Trophoblast cell (in vitro differentiated cells and primary cell): ENCODE measurements at regions not wholly inside any gene's neighbourhood (a gene's known extent, or its start where the extent isn't known, plus 50 kb on each side); places are given as distances from the start of the nearest gene placed in this dataset.
"Not testable (repeated sequence)": the region's sequence is repeated elsewhere in the genome, so short reads cannot be mapped to it uniquely, and the experiment has no call there.

Experiments
- DNase-seq, 2 donors: peaks; one replicate each; pipeline ENCODE4 v3.0.0-alpha.2; 2016
- H2AFZ ChIP-seq: 2 replicates; pipeline ENCODE4 v1.6.1; 2013; ENCODE audit warnings: low read length, moderate library complexity, mild to moderate bottlenecking; ENCODE audit not compliant: insufficient read depth, poor library complexity
- H2AK5ac ChIP-seq: 2 replicates; pipeline ENCODE4 v1.6.1; 2013; ENCODE audit warnings: mild to moderate bottlenecking, low read length
- H2BK120ac ChIP-seq: 2 replicates; pipeline ENCODE4 v1.6.1; 2013; ENCODE audit warnings: low read length, mild to moderate bottlenecking, moderate library complexity; ENCODE audit not compliant: insufficient read depth, poor library complexity
- H2BK12ac ChIP-seq: 2 replicates; pipeline ENCODE4 v1.6.1; 2013; ENCODE audit warnings: mild to moderate bottlenecking, low read length, moderate library complexity
- H2BK5ac ChIP-seq: 2 replicates; pipeline ENCODE4 v1.6.1; 2013; ENCODE audit warnings: low read length, low read depth, moderate library complexity, mild to moderate bottlenecking; ENCODE audit not compliant: poor library complexity
- H3K14ac ChIP-seq: 2 replicates; pipeline ENCODE4 v1.6.1; 2013; ENCODE audit warnings: mild to moderate bottlenecking, low read length
- H3K18ac ChIP-seq: 2 replicates; pipeline ENCODE4 v1.6.1; 2013; ENCODE audit warnings: mild to moderate bottlenecking, low read length
- H3K23ac ChIP-seq: 2 replicates; pipeline ENCODE4 v1.6.1; 2013; ENCODE audit warnings: low read length
- H3K27ac ChIP-seq: 2 replicates; pipeline ENCODE4 v1.5.1; 2013; ENCODE audit warnings: low read depth, mild to moderate bottlenecking, inconsistent platforms, low read length, moderate library complexity
- H3K27me3 ChIP-seq: 2 replicates; pipeline ENCODE4 v1.6.1; 2013; ENCODE audit warnings: inconsistent platforms, mild to moderate bottlenecking, low read length, moderate library complexity; ENCODE audit not compliant: insufficient read depth
- H3K36me3 ChIP-seq, 2 experiments: 1 replicate in 1 of 2; 2 replicates in 1 of 2; pipeline ENCODE4 v1.6.1; 2013; ENCODE audit warnings: low read length in 2 of 2, mild to moderate bottlenecking in 2 of 2, moderate library complexity in 1 of 2; ENCODE audit not compliant: insufficient read depth in 2 of 2, control insufficient read depth in 1 of 2
- H3K4ac ChIP-seq: 2 replicates; pipeline ENCODE4 v1.6.1; 2013; ENCODE audit warnings: low read depth, mild to moderate bottlenecking, low read length, moderate library complexity
- H3K4me1 ChIP-seq, 2 experiments: 1 replicate in 1 of 2; 2 replicates in 1 of 2; pipeline ENCODE4 v1.6.1; 2013; ENCODE audit warnings: low read length in 2 of 2, mild to moderate bottlenecking in 2 of 2, moderate library complexity in 1 of 2; ENCODE audit not compliant: insufficient read depth in 2 of 2, control insufficient read depth in 1 of 2
- H3K4me2 ChIP-seq: 2 replicates; pipeline ENCODE4 v1.6.1; 2013; ENCODE audit warnings: inconsistent platforms, mild to moderate bottlenecking, low read length, moderate library complexity
- H3K4me3 ChIP-seq: 2 replicates; pipeline ENCODE4 v1.5.1; 2013; ENCODE audit warnings: mild to moderate bottlenecking, low read depth, low read length, inconsistent platforms
- H3K79me1 ChIP-seq: one replicate; pipeline ENCODE4 v1.6.1; 2013; ENCODE audit warnings: low read length
- H3K79me2 ChIP-seq: 2 replicates; pipeline ENCODE4 v1.6.1; 2013; ENCODE audit warnings: low read length, mild to moderate bottlenecking; ENCODE audit not compliant: control insufficient read depth, insufficient read depth, poor library complexity
- H3K9ac ChIP-seq: 2 replicates; pipeline ENCODE4 v1.6.1; 2013; ENCODE audit warnings: mild to moderate bottlenecking, low read length
- H3K9me3 ChIP-seq: 2 replicates; pipeline ENCODE4 v1.6.1; 2013; ENCODE audit warnings: low read depth, mild to moderate bottlenecking, control low read depth, inconsistent platforms, low read length; ENCODE audit not compliant: insufficient read depth
- H4K12ac ChIP-seq: 2 replicates; pipeline ENCODE4 v1.6.1; 2013; ENCODE audit warnings: low read depth, mild to moderate bottlenecking, low read length, moderate library complexity
- H4K8ac ChIP-seq: 2 replicates; pipeline ENCODE4 v1.6.1; 2013; ENCODE audit warnings: low read depth, mild to moderate bottlenecking, low read length, moderate library complexity
- H4K91ac ChIP-seq: one replicate; pipeline ENCODE4 v1.6.1; 2013; ENCODE audit warnings: low read depth, mild to moderate bottlenecking, low read length, moderate library complexity
- WGBS: extraction: QIAGEN DNeasy Blood & Tissue Kit; methylation state at CpG from one replicate; pipeline ENCODE4 v1.1.7; 2013; ENCODE audit warnings: missing lambda C conversion rate; ENCODE audit not compliant: insufficient read length, insufficient coverage; ENCODE audit errors: extremely low coverage; 5-methylcytosine and 5-hydroxymethylcytosine counted together

DNA sequence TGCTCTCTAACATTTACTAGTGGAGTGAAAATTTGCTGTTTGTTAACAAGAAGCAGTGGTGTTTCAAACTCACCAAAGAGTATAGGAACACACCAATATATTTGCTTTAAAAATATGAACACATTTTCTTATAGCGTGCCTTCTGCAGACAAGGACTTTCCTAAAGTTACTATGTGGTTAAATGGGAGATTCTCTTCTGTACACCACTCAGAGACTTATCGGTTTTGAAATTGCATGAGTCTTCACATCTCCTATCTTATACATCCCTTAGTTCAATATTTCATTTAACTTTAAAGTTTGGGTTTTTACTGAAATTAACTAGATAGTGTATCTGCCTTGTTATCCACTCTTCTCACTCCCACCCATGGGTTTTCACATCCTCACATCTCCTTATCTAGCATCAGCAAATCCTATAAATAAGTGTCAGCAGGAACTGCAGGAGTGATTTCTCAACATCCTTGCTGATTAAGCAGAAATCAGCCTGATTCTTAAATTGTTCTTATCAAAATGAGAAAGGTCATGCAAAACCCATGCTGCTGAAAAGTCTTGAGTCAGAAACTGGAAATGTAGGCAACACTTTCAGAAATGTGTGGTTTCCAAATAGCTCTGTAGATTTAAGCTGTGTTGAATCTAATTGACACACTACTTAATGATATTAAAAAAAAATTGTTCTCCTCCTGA lies 1075.6 kb upstream of the GJE1 start:
- Histone ChIP-seq H4K91ac (no peak overlapping the region), H4K12ac (no peak overlapping the region), H3K79me2 (no peaks in the 10 kb centered on the region), H2AK5ac (no peak overlapping the region), H2AFZ (no peak overlapping the region), H3K27ac (no peak overlapping the region), H2BK12ac (no peak overlapping the region), H3K4me2 (no peak overlapping the region), H3K14ac (no peak overlapping the region), H3K23ac (no peak overlapping the region), H2BK5ac (no peak overlapping the region), H3K4me1 (no peaks in the 10 kb centered on the region), H3K9ac (no peak overlapping the region), H3K27me3 (no peaks in the 10 kb centered on the region), H2BK120ac (no peak overlapping the region), H3K9me3 (no peaks in the 10 kb centered on the region), H3K4me3 (no peak overlapping the region), H3K36me3 (no peaks in the 10 kb centered on the region), H3K4ac (no peak overlapping the region), H3K79me1 (no peaks in the 10 kb centered on the region), H3K18ac (no peak overlapping the region), H4K8ac (no peak overlapping the region)
- no peak for DNase-seq
- WGBS: no CpG with 5 or more reads among the region's 2 CpGs

DNA sequence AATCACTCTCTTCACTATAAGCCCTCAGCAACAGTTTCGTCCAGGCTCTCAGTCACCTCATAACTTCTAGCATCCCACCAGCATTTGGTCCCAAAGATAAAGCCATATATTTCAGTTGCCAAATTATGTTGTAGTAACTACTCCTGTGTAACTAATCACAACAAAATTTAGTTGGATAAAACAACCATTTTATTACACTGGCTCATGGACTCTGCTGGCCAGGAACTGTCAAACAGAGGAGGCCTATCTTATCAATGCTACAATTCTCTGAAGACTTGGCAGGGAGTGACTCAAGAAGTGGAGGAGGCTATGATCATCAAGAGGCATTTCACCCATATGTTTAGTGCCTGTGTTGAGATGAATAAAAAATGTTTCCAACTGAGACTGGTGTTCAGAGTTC lies 1082.3 kb upstream of the GJE1 start:
- Histone ChIP-seq H3K4ac (no peak overlapping the region), H3K27me3 (no peaks in the 10 kb centered on the region), H3K23ac (no peak overlapping the region), H4K12ac (no peak overlapping the region), H3K27ac (no peak overlapping the region), H2AK5ac (no peak overlapping the region), H3K79me1 (no peaks in the 10 kb centered on the region), H4K8ac (no peak overlapping the region), H3K9me3 (no peaks in the 10 kb centered on the region), H3K18ac (no peak overlapping the region), H3K4me1 (no peaks in the 10 kb centered on the region), H3K79me2 (no peaks in the 10 kb centered on the region), H3K9ac (no peak overlapping the region), H2BK120ac (peak overlapping the region; percentile 33), H3K4me2 (no peak overlapping the region), H4K91ac (peak overlapping the region; percentile 14), H2BK5ac (no peak overlapping the region), H3K14ac (no peak overlapping the region), H2BK12ac (peak overlapping the region; percentile 24), H2AFZ (no peak overlapping the region), H3K4me3 (no peak overlapping the region), H3K36me3 (no peaks in the 10 kb centered on the region)
- WGBS: no CpG with 5 or more reads among the region's 1 CpG
- DNase-seq: no peak

DNA sequence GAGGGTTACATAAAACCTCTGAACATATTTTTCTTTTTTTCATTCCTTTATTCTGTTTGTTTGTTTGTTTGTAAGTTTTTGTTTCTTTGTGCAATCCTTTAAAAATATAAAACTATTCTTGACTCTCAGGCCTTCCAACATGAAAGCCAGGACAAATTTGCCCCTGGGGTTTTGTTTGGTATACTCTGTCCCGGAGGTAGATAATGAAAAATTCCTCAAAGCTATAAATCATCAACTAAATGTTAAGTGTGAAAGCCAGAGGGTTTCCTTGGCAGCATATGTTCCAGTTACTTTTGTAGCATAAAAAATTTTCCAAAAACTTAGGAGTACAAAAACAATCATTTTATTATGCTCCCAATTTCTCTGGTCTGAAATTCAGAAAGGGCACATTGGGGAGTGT lies 1084.3 kb upstream of the GJE1 start:
- Histone ChIP-seq H3K14ac (no peak overlapping the region), H3K79me1 (no peaks in the 10 kb centered on the region), H4K12ac (no peak overlapping the region), H3K4me2 (no peak overlapping the region), H4K91ac (no peak overlapping the region), H3K9ac (no peak overlapping the region), H3K18ac (no peak overlapping the region), H3K27me3 (no peaks in the 10 kb centered on the region), H3K79me2 (no peaks in the 10 kb centered on the region), H2BK5ac (no peak overlapping the region), H3K27ac (peak overlapping the region; percentile 53), H3K4me1 (no peaks in the 10 kb centered on the region), H3K4ac (no peak overlapping the region), H2AK5ac (no peak overlapping the region), H3K23ac (no peak overlapping the region), H4K8ac (no peak overlapping the region), H2AFZ (no peak overlapping the region), H3K36me3 (no peaks in the 10 kb centered on the region), H3K4me3 (no peak overlapping the region), H3K9me3 (no peaks in the 10 kb centered on the region), H2BK120ac (no peak overlapping the region), H2BK12ac (no peak overlapping the region)
- no CpG with 5 or more reads among the region's 1 CpG for WGBS
- DNase-seq: no peak

GRCh38 chr6:141046496-141046895 lies 1086.2 kb upstream of the GJE1 start:
- DNase-seq, H4K8ac ChIP-seq, H3K4me2 ChIP-seq, H4K12ac ChIP-seq, H2BK120ac ChIP-seq, H2BK12ac ChIP-seq, H3K4me3 ChIP-seq, H2AFZ ChIP-seq, H3K23ac ChIP-seq, H2BK5ac ChIP-seq, H3K4ac ChIP-seq, H3K9ac ChIP-seq, H3K18ac ChIP-seq, H3K27ac ChIP-seq, H3K36me3 ChIP-seq, H4K91ac ChIP-seq, H3K27me3 ChIP-seq, H3K79me1 ChIP-seq, H3K9me3 ChIP-seq, H3K4me1 ChIP-seq, H3K14ac ChIP-seq, H2AK5ac ChIP-seq, H3K79me2 ChIP-seq: not testable (repeated sequence)
